ENCODE measurements at regions not wholly inside any gene's neighbourhood (a gene's known extent, or its start where the extent isn't known, plus 50 kb on each side); places are given as distances from the start of the nearest gene placed in this dataset.

DNA sequence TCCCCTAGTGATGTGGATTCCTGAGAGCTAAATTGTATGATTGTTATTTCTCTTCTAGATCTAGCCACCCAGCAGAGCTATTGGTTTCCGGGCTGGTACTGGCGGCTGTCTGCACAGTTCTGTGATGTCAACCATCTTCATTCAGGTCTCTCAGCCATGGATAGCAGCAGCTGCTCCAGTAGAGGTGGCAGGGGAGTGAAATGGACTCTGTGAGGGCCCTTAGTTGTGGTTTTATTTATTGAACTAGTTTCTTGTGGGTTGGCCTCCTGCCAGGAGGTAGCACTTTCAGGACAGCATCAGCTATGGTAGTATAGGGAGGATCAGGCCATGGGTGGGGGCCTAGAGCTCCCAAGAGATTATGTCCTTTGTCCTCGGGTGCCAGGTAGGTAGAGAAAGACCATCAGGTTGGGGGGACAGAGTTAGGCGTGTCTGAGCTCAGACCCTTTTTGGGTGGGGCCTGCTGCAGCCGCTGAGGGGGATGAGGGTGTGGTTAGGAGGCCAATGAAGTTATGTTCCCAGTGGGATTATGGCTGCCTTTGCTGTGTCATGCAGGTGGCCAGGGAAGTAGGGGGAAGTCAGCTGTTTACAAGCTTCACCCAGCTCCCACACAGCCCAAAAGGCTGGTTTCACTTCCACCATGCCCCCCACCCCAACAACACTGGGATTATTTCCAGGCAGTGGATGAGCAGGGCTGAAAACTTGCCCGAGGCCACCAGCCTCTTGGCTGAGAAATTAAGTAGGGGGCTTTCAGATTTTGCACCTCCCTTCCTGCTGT is 55.1 kb upstream of the RGS4 start:
- DNase-seq (ENCODE audit: low spot score) = no peak

DNA sequence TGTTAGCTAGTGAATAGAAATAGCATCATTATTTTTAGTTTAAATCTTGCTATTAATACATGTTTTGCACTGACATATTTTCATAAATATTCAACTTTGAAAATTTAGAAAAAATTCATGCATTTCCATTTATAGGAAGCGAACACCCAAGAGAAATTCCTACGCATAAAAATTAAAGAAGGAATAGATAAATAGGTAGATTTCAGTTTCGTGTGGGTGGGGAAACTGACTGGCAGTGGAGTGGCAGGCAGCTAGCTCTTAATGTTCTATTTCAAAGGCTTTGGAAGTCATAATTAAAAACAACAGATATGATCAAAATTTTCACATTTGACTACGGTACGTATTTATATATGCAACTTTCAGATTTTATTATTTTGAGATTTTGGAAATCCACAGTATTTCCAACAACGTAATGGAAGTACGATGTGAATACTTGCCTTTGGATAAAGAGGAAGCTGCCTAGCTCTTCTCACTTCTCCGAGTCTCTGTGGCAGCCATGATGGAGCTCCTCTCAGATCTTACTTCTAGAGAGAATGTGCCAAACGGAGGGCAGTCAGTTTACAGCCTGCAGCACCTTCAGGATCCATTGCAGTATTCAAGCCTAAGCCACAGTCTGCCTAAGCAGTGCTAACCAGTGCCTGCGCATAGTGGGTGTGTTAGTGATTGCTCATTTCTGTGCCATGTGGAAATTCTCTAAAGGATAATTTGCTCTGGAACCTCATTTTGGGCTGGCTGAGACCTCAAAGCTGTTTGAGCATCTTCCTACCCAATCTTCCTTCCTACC is 62.9 kb upstream of the RGS4 start:
- no peak for DNase-seq (ENCODE audit: low spot score)

DNA sequence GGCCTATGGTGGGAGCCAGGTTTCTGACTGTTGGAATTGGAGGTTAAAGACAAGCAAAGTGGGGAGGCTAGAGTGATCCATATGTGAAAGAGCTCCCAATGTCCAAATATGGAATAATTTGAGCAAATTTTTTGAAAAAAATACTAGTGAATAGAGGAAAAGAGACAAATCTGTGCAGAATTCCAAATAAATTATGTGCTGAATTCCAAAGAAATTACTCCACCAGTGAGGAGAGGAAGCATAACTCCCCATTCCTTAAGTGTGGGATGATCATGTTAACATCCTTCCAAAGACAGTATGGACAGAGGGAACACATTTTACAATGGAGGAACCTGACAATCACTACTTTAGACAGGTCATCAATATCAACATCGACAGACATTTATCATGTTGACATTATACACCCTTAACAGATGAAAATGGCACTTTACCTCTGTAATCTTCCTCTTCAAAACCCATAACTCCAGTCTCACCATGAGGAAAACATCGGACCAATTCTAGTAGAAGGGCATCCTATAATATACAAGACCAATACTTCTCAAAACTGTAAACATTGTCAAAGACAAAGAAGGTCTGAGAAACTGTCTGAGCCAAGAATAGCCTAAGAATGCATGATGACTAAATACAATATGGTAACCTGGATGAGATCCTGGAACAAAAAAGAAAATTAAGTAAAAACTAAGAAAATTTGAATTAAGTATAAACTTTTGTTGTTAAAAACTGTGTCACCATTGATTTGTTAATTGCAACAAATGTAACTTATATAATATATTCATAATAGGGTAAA is 71.5 kb upstream of the RGS4 start:
- DNase-seq (ENCODE audit: low spot score) = no peak

DNA sequence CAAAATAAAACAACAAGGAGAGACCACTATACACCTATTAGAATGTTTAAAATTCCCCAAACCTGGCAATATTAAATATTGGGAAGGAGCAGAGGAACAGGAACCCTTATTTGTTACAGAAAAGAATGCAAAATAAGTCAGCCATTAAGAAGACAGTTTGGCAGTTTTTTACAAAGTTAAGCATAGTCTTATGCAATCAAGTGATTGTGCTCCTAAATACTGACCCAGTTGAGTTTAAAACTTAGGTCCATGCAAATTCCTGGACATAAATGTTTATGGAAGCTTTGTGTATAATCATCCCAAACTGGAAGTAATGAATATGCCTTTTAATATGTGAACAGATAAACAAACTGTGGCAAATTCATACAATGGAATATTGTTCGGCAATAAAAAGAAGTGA is 72.9 kb upstream of the RGS4 start:
- no peak for DNase-seq (ENCODE audit: low spot score)

DNA sequence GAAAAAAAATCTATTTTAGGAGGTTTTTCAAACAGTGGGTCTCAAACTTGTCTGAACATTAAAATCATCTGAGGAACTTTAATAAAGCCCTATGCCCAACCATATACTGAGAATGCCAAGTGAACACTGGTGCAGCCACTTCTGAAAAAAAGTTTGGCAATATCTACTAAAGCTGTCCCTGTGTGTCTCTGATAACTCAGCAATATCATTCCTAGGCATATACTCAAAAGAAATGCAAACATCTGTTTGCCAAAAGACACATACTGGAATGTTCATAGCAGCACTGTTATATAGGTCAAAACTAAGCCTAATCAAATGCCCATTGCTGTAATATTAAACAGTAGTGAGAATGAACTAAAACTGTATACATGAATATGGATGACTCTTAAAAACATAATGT is 74.2 kb upstream of the RGS4 start:
- DNase-seq (ENCODE audit: low spot score) = no peak

DNA sequence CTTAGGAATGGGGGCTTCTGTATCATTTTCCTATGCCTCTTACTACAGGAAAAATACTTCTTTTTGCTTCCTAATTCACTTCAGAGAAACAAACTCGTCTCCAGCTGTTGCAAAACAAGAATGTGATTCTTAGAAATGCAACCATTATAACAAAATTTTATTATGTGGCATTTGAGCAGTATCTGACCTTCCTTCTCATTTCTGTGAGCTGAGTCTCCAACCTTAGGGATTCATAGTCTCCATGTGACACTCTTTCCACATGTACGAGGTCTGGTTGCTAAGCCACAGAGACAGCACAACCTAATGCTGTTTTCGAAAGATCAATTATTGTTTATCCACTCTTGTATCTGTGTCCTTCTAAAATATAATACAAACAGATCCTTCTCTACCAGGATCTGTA is 75.3 kb upstream of the RGS4 start:
- no peak for DNase-seq (ENCODE audit: low spot score)

DNA sequence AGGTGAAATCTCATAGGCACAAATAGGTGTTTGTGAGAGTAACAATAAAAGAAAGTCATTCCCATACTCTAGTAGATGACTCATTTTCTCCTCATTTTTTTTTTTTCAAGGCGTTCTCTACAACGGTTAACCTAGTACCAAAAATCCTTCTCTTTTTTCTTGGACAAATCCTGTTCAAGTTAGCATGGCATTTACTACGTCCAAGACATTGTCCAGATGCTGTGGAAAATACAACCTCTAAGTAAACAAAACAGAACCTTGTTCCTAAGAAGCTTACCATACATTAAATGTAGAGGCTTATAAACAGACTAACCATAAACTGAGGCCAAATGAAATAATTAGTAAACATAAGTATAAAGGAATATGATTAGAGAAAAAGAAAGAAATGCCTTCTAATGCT is 76.2 kb upstream of the RGS4 start:
- no peak for DNase-seq (ENCODE audit: low spot score)

DNA sequence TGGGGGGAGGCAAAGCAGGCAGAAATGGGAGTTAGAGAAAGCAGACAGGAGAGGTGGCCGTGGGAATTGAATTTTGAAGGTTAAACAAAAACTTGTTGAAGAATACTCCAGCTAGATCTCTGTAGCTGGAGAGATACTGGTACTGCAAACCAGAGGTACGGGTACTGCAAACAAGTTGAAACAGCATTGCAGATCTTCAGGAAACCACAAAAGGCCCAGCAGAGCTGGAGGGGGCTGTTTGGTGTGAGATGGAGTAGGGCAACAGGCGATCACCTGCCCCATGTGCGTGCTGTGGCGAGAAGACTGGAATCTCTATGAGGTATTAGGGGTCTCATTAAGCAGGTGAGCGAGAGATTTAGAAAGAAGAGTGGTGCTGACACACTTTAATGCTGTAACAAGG is 77.7 kb upstream of the RGS4 start:
- DNase-seq (ENCODE audit: low spot score) = no peak

DNA sequence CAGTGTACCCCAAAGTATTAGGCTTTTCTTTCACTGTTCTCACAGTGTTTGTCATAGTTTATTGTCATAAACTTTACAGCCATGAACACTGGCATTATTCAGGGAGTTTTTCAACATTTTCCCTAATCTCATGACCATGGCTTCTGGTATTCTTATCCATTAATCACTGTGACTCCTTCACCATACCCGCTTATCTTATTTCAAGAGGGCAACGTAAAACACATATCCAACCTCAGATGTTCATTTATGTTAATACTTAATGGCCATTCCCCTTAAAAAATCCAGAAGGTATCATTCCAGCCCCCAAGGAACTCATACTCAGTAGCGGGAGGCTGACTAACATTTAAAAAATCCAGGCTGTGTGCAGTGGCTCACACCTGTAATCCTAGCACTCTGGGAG is 78.5 kb upstream of the RGS4 start:
- no peak for DNase-seq (ENCODE audit: low spot score)

- peak; percentile 51 for DNase-seq (ENCODE audit: low spot score)
Observed at GRCh38 chr1:162988869-162989268, 80.3 kb upstream of the RGS4 start.

DNA sequence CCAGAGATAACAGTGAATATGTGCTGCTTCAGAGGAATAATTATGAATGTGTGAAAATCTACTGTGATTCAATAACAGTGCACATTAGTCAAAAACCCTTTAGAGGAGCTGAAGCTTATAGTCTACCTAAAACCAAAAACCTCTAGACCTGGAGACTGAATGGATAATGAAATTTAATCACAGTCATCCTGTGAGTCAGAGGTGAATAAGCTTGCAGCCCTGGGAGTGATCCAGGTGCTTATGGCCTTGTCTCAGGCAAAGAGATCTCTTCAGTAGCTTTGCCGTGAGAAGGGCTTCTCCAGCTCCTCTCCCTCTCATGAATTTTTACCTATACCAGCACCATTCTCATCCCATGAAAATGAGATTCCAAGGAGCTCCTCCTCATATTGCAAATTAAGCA is 81.3 kb upstream of the RGS4 start:
- DNase-seq (ENCODE audit: low spot score) = no peak

- no peak for DNase-seq (ENCODE audit: low spot score)
Observed at GRCh38 chr1:162985816-162986435, 83.2 kb upstream of the RGS4 start.

DNA sequence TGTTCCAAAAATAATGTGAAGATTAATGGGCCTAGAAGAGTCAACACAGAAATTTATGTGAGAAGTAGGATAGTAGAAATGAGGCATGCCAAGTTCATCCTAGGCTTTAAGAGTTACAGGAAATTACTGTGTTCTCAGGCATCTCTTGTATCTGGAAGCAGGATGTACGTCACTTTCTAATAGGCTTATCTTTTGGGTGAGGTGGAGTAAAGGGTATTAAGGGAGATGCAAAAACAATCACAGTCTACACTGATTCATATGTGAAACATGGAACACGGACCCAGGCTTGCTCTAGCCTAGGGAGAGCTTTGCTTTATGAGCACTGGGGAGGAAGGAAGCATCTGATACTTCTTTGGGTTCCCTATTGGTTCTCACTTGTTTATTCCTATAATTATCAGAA is 84.5 kb upstream of the RGS4 start:
- DNase-seq (ENCODE audit: low spot score) = no peak

GRCh38 chr1:162983671-162984425 is 85.3 kb upstream of the RGS4 start:
- DNase-seq (ENCODE audit: low spot score) = no peak

DNA sequence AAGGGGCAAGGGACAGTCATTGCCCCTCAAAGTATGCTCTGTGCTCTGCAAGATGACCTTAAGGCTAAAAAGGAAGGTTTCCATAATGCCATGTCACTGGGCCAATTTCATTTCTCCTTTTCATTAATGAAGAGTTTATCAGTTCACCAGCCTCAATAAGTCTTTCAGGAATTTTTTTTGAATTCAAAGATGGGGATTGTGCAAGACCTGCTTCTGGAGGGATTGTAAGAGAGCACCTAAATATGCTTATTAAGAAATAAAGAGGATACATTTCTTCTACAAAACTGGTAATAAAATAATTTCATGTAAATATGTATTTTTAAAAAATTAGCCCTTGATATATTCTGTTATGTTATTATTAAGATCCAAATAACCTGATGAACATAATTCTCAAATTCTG is 86.8 kb upstream of the RGS4 start:
- DNase-seq (ENCODE audit: low spot score) = no peak

DNA sequence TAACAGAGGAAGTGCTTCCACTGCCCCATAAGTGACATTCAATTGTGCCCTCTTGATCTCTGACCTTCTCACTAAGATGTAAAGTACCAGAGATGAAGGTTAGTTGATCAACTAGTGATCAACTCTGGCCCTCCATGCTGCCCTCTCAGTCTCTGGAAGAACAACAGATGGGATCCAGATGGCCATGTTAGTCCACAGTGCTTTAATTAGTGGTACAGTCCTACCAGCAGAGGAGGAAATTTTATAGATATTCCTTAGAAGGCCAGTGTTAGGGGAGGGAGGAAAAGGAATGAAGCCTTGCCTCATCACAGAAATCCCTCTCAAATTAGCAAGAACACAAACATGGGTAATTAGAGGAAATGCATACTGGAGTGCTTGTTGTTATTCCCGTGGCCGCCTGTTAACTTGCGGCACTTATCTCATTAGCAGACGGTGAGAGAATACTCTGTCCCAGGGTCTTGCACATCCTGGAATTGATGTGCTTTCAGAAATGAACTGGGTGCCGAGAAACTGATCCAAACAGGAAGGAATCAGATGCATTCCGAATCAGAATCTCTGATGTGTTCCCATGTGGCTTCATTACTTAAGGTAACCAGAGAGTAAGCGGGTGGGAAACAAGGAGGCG is 91.1 kb upstream of the RGS4 start:
- no peak for DNase-seq (ENCODE audit: low spot score)

GRCh38 chr1:162976628-162977027 is 92.5 kb upstream of the RGS4 start:
- DNase-seq (ENCODE audit: low spot score) = no peak

DNA sequence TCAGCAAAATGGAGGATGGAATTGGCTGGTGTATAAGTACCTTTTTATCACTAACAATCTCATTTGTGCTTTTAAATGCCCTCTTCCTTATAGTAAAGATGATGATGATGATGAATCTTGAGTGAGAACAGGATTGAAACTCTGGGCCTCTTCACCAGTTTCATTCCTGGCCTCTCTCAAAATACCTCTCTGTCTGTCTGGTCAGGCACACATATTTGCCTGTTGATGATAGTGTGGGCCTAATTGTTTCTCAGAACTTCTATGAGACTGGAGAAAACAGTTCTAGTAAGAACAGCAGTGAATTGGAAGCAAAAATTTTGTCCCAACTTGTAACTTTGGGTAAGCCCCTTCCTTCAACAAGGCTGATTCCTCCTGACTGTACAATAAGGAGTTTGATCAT is 94.4 kb upstream of the RGS4 start:
- DNase-seq (ENCODE audit: low spot score) = no peak

- no peak for DNase-seq (ENCODE audit: low spot score)
Observed at GRCh38 chr1:162973381-162973795, 95.8 kb upstream of the RGS4 start.

DNA sequence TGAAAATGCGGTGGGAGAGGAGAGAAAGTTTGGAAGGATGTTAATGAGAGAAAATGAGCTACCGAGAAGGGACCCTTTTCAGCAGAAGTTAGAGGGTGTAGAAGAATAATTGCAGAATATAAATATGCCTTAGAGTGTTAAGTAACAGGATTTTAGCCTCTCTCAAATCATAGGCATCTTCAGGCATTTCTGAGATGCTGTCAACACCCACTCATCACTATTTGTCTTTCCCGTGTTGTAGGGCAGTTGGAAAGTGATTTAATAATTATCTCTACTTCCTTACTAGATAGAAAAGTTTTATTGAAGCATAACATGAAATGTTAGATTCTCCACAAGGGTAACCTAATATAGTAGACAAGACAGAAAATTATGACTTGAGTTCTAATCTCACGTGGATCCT is 96.4 kb upstream of the RGS4 start:
- DNase-seq (ENCODE audit: low spot score) = no peak

DNA sequence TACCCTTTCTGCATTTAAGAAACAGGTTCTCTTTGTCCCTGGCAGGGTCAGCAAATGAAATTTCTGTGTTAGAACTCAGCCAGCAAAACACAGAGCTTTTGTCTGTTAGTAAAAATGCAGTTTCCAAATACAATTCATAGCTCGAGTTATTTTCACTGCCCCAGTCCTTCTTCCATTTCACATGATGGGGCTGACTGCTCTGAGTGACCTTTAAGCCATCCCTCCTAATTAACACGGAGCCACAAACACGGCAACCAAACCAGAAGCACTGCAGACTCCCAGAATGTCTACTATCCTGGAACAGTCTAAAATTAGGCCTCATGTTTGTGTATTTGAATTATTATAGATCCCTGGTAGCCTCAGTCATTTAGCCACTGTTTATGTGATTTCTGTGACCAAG is 99.1 kb upstream of the RGS4 start:
- no peak for DNase-seq (ENCODE audit: low spot score)

Data from iPS-NIHi11 (cell line).